Ovary (tissue), 3 donors: ENCODE measurements at regions not wholly inside any gene's neighbourhood (a gene's known extent, or its start where the extent isn't known, plus 50 kb on each side); places are given as distances from the start of the nearest gene placed in this dataset.

ENCODE experiments used
- EP300 ChIP-seq: sonication (generic); formaldehyde crosslinking; IDR thresholded peaks from one replicate; pipeline ENCODE4 v1.6.1; 2017; ENCODE audit warnings: antibody characterized with exemption
- POLR2A ChIP-seq: fragments of 450-650 bp; IDR thresholded peaks from one replicate; pipeline ENCODE4 v1.6.1; 2017; ENCODE audit warnings: antibody characterized with exemption, mild to moderate bottlenecking, moderate library complexity
- TF ChIP-seq, protein P1 (sequence below), 3 donors: fragments of 450-650 bp in 2 of 3; fragments of 200-600 bp in 1 of 3; IDR thresholded peaks; one replicate each; pipeline versions ENCODE4 v1.5.1 to v1.8.0; 2016 to 2022; ENCODE audit warnings: antibody characterized with exemption in 3 of 3, mild to moderate bottlenecking in 1 of 3
- donor health status: DM: no; HTN: no; CAD: no.

GRCh38 chr5:18850216-18850615, 1137.8 kb downstream of the CDH18 start:
- TF ChIP-seq POLR2A (no peak), EP300 (no peak)
- TF ChIP-seq, protein P1, sequence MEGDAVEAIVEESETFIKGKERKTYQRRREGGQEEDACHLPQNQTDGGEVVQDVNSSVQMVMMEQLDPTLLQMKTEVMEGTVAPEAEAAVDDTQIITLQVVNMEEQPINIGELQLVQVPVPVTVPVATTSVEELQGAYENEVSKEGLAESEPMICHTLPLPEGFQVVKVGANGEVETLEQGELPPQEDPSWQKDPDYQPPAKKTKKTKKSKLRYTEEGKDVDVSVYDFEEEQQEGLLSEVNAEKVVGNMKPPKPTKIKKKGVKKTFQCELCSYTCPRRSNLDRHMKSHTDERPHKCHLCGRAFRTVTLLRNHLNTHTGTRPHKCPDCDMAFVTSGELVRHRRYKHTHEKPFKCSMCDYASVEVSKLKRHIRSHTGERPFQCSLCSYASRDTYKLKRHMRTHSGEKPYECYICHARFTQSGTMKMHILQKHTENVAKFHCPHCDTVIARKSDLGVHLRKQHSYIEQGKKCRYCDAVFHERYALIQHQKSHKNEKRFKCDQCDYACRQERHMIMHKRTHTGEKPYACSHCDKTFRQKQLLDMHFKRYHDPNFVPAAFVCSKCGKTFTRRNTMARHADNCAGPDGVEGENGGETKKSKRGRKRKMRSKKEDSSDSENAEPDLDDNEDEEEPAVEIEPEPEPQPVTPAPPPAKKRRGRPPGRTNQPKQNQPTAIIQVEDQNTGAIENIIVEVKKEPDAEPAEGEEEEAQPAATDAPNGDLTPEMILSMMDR (IDR thresholded peaks at IDR 0.05) = no peak
